ENCODE measurements at regions not wholly inside any gene's neighbourhood (a gene's known extent, or its start where the extent isn't known, plus 50 kb on each side); places are given as distances from the start of the nearest gene placed in this dataset.
"Not testable (repeated sequence)": the region's sequence is repeated elsewhere in the genome, so short reads cannot be mapped to it uniquely, and the experiment has no call there.

- DNase-seq, result no peak
Measured at GRCh38 chr2:2491964-2492363, 160.9 kb upstream of the MYT1L start.

GRCh38 chr2:2484301-2484700 is 153.2 kb upstream of the MYT1L start:
- DNase-seq, result peak; percentile 59

GRCh38 chr2:2482851-2483250 is 151.8 kb upstream of the MYT1L start:
- DNase-seq, result no peak

- DNase-seq, result no peak
Measured at GRCh38 chr2:2472881-2473280, 141.8 kb upstream of the MYT1L start.

- no peak for DNase-seq
Measured at GRCh38 chr2:2472044-2472443, 141.0 kb upstream of the MYT1L start.

- no peak for DNase-seq
Measured at GRCh38 chr2:2466534-2466933, 135.5 kb upstream of the MYT1L start.

- DNase-seq, result peak; percentile 4
Measured at GRCh38 chr2:2464643-2465042, 133.6 kb upstream of the MYT1L start.

GRCh38 chr2:2464094-2464493 is 133.0 kb upstream of the MYT1L start:
- DNase-seq, result no peak

GRCh38 chr2:2456721-2457120 is 125.6 kb upstream of the MYT1L start:
- no peak for DNase-seq

GRCh38 chr2:2455151-2455550 is 124.1 kb upstream of the MYT1L start:
- DNase-seq, result no peak

- DNase-seq, result no peak
Measured at GRCh38 chr2:2452961-2453360, 121.9 kb upstream of the MYT1L start.

GRCh38 chr2:2451275-2451674 is 120.2 kb upstream of the MYT1L start:
- not testable (repeated sequence) for DNase-seq

- no peak for DNase-seq
Measured at GRCh38 chr2:2448178-2448577, 117.1 kb upstream of the MYT1L start.

- DNase-seq, result no peak
Measured at GRCh38 chr2:2422621-2423020, 91.5 kb upstream of the MYT1L start.

GRCh38 chr2:2413525-2413924 is 82.5 kb upstream of the MYT1L start:
- no peak for DNase-seq

GRCh38 chr2:2410987-2411386 is 79.9 kb upstream of the MYT1L start:
- no peak for DNase-seq

- DNase-seq, result no peak
Measured at GRCh38 chr2:2409481-2409880, 78.4 kb upstream of the MYT1L start.

- DNase-seq, result no peak
Measured at GRCh38 chr2:2405780-2406179, 74.7 kb upstream of the MYT1L start.

GRCh38 chr2:2400286-2401038 is 69.4 kb upstream of the MYT1L start:
- no peak for DNase-seq

GRCh38 chr2:2399396-2399795 is 68.3 kb upstream of the MYT1L start:
- no peak for DNase-seq

- no peak for DNase-seq
Measured at GRCh38 chr2:2392332-2392731, 61.3 kb upstream of the MYT1L start.

GRCh38 chr2:2389215-2389614 is 58.1 kb upstream of the MYT1L start:
- DNase-seq, result no peak
